Activated T-helper 17 cell treated with anti-CD3 and anti-CD28 coated beads, Interleukin-2, amount 50 U/mL, for 72 hours (primary cell): ENCODE measurements at regions not wholly inside any gene's neighbourhood (a gene's known extent, or its start where the extent isn't known, plus 50 kb on each side); places are given as distances from the start of the nearest gene placed in this dataset.

ENCODE experiments used
- ATAC-seq: fragments of 150-1000 bp; cut with Tn5 transposase; replicated peaks from 2 replicates; pipeline ENCODE4 v1.10.0; 2021; ENCODE audit warnings: mild to moderate bottlenecking, moderate library complexity
- H3K27ac Mint-ChIP-seq: one replicate; pipeline ENCODE4 v1.8.0; 2022; ENCODE audit warnings: mixed read lengths
- H3K27me3 Mint-ChIP-seq: one replicate; pipeline ENCODE4 v1.8.0; 2022; ENCODE audit warnings: mixed read lengths
- H3K36me3 Mint-ChIP-seq: one replicate; pipeline ENCODE4 v1.8.0; 2022; ENCODE audit warnings: low read depth, mild to moderate bottlenecking, mixed read lengths
- H3K4me1 Mint-ChIP-seq: one replicate; pipeline ENCODE4 v1.8.0; 2022; ENCODE audit warnings: mixed read lengths
- H3K4me3 Mint-ChIP-seq: one replicate; pipeline ENCODE4 v1.8.0; 2022; ENCODE audit warnings: mild to moderate bottlenecking, mixed read lengths
- H3K9me3 Mint-ChIP-seq: one replicate; pipeline ENCODE4 v1.8.0; 2022; ENCODE audit warnings: mixed read lengths

GRCh38 chr20:50379991-50380696 is 130.0 kb upstream of the PTPN1 start:
- H3K36me3 Mint-ChIP-seq, result no peaks in the 10 kb centered on the region
- peaks cover 3% of the 10 kb centered on the region for H3K9me3 Mint-ChIP-seq
- H3K27ac Mint-ChIP-seq, result peak overlapping the region; percentile 30
- H3K4me3 Mint-ChIP-seq, result no peak overlapping the region
- no peaks in the 10 kb centered on the region for H3K27me3 Mint-ChIP-seq
- no peak for ATAC-seq
- peaks cover 32% of the 10 kb centered on the region for H3K4me1 Mint-ChIP-seq

GRCh38 chr20:50380697-50381040 is 129.5 kb upstream of the PTPN1 start:
- peaks cover 3% of the 10 kb centered on the region for H3K9me3 Mint-ChIP-seq
- no peaks in the 10 kb centered on the region for H3K27me3 Mint-ChIP-seq
- ATAC-seq, result no peak
- peak overlapping the region; percentile 30 for H3K27ac Mint-ChIP-seq
- H3K36me3 Mint-ChIP-seq, result no peaks in the 10 kb centered on the region
- H3K4me1 Mint-ChIP-seq, result peaks cover 37% of the 10 kb centered on the region
- peak overlapping the region; percentile 78 for H3K4me3 Mint-ChIP-seq

GRCh38 chr20:50381075-50381732 is 129.0 kb upstream of the PTPN1 start:
- peaks cover 41% of the 10 kb centered on the region for H3K4me1 Mint-ChIP-seq
- H3K27ac Mint-ChIP-seq, result peak overlapping the region; percentile 30
- no peak for ATAC-seq
- peaks cover 3% of the 10 kb centered on the region for H3K9me3 Mint-ChIP-seq
- no peaks in the 10 kb centered on the region for H3K36me3 Mint-ChIP-seq
- H3K4me3 Mint-ChIP-seq, result peak overlapping the region; percentile 78
- H3K27me3 Mint-ChIP-seq, result no peaks in the 10 kb centered on the region

DNA sequence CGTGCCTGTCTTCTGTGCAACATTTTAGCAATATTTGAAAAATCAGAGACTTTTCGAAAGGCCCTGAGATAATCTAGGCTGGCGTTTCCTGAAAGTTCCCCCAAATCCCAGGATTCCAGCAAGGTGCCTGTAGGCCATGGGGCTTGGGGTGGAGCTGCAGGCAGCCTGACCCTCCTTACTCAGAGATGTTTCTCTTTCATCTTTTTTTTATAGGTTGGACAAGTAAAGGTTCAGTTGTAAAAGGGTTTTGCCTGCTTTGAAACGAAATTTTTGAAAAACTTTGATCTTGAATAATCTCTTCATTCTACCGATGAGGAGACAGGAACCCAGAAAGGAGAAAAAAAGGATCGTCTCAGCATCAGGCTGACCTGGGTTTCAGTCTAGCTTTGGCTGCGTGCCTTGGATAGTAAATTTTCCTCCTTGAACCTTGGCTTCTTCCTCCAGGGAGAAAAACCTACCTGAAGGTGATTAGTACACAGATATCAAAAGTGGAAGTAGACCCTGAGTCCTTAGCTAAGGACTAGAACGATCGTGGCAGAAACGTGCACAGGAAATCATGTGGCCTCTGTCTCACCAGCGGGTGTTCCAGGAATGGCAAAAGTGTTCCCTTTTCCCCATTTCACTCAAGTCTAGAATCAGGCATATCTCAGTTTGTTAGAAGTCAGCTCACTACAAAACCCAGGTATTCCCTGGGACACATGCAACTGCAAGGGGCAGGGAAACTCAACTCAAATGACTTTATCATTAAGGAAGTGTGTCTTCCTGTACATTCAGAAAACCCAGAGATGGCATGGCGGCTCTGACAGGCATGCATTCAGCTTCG is 128.2 kb upstream of the PTPN1 start:
- H3K4me1 Mint-ChIP-seq, result peaks cover 45% of the 10 kb centered on the region

DNA sequence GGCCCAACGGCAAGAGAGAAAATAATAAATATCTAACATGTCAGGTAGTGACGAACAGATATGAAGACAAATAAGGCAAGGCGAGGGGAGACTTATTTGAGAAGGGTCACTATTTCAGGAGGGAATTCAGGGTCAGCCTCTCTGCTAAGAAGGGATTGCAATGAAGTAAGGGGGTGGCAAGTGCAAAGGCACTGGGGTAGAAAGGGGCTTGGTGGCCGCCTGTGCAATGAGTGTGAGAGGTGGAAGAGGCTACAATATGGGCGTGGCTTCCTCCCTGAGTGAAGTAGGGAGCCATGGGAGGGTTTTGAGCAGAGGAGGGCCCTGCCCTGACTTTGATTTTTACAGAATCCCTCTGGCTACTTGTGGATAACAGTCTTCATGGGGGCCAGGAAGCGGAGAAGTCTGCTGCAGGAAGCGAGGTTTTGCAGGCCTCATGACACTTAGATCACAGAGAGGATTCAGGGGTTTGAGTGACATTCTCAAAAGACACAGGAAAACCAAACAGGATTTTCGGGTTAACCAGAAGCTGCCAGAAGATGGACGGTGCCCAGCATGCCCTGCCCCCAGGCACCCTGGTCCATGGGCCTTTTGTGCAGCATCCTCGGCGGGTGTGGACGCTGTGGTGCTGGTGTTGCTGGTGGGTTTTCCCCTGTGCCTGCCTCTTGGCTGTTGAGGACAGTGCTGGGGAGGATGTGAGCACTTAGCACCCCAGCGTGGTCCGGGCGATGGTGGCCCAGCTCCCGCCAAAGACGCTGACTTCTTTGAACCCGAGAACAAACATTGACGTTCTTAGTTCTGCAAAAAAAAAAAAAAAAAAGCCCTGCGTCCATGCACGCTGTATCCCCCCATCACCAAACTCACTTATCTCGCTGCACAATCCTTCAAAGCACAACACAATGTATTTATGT is 124.2 kb upstream of the PTPN1 start:
- H3K27ac Mint-ChIP-seq, result peak overlapping the region; percentile 1
- H3K9me3 Mint-ChIP-seq, result peaks cover 3% of the 10 kb centered on the region
- ATAC-seq, result peak; percentile 90
- H3K27me3 Mint-ChIP-seq, result no peaks in the 10 kb centered on the region
- no peaks in the 10 kb centered on the region for H3K36me3 Mint-ChIP-seq
- peak overlapping the region; percentile 70 for H3K4me3 Mint-ChIP-seq
- H3K4me1 Mint-ChIP-seq, result peaks cover 40% of the 10 kb centered on the region

More for the DNA sequence above, 128.2 kb upstream of the PTPN1 start:
- H3K9me3 Mint-ChIP-seq, result peaks cover 3% of the 10 kb centered on the region
- H3K27me3 Mint-ChIP-seq, result no peaks in the 10 kb centered on the region
- peak overlapping the region; percentile 30 for H3K27ac Mint-ChIP-seq
- peak; percentile 50 for ATAC-seq
- H3K4me3 Mint-ChIP-seq, result peak overlapping the region; percentile 78
- H3K36me3 Mint-ChIP-seq, result no peaks in the 10 kb centered on the region

GRCh38 chr20:50386641-50386960 is 123.6 kb upstream of the PTPN1 start:
- Mint-ChIP-seq H3K36me3 (no peaks in the 10 kb centered on the region), H3K4me3 (peak overlapping the region; percentile 70), H3K27ac (no peak overlapping the region), H3K4me1 (peaks cover 34% of the 10 kb centered on the region), H3K9me3 (peaks cover 3% of the 10 kb centered on the region), H3K27me3 (no peaks in the 10 kb centered on the region)
- ATAC-seq, result no peak

- no peak for ATAC-seq
- Mint-ChIP-seq H3K27me3 (no peaks in the 10 kb centered on the region), H3K27ac (no peak overlapping the region), H3K4me1 (peaks cover 27% of the 10 kb centered on the region), H3K9me3 (peaks cover 3% of the 10 kb centered on the region), H3K36me3 (no peaks in the 10 kb centered on the region), H3K4me3 (peak overlapping the region; percentile 21)
These were observed 122.8 kb upstream of the PTPN1 start for GRCh38 chr20:50387218-50387995.

DNA sequence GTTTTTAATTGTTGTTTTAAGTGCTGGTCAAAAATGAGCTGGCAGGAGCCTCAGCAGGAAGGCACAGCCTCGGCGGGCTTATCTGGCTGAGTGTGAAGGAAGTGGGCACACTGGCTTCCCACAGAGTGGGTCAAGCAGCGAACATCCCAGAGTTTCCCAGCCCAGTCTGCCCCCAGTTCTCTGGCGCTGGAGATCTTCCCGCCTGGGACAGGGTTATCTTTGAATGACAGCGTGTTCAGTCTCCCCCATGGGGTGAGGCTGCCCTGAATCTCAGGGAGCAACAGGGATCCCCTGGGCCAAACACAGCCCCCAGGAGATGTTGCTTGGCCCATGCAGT is 122.2 kb upstream of the PTPN1 start:
- H3K4me3 Mint-ChIP-seq, result no peak overlapping the region

DNA sequence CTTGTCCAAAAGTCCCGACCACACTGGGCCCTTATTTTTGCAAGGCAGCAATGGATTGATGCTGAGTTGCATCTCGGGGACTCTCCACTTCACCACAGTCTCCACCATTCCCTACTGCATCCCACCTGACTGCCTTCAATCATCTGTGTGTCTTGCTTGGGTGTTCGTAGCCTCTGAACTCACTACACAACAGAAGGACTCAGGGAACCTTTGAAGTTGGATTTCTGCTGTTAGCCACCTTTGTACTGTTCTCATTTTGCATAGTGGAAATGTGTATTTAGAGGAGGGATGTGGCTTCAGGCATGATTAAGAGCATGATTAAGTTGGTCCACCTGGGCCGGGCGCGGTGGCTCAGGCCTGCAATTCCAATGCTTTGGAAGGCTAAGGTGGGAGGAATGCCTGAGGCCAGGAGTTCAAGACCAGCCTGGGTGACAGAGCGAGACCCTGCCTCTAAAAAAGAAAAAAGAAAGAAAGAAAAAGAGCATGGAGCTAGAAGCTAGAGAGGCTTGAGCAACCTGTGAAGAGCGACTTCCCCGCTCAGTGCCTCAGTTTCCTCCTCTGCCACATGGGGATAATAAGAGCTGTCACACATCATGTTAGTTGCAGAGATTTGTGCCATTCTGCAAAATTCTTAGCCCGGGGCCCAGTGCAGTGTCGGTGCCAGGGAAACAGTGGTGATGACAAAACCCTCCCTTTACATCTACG is 121.3 kb upstream of the PTPN1 start:
- Mint-ChIP-seq H3K4me1 (peaks cover 27% of the 10 kb centered on the region), H3K4me3 (no peak overlapping the region), H3K9me3 (peaks cover 3% of the 10 kb centered on the region), H3K36me3 (no peaks in the 10 kb centered on the region), H3K27me3 (no peaks in the 10 kb centered on the region), H3K27ac (peak overlapping the region; percentile 61)
- no peak for ATAC-seq

More for the DNA sequence above, 122.2 kb upstream of the PTPN1 start:
- Mint-ChIP-seq H3K9me3 (peaks cover 3% of the 10 kb centered on the region), H3K36me3 (no peaks in the 10 kb centered on the region), H3K27me3 (no peaks in the 10 kb centered on the region), H3K4me1 (peaks cover 27% of the 10 kb centered on the region), H3K27ac (no peak overlapping the region)
- no peak for ATAC-seq

GRCh38 chr20:50389438-50389807 is 120.8 kb upstream of the PTPN1 start:
- peaks cover 3% of the 10 kb centered on the region for H3K9me3 Mint-ChIP-seq
- no peak for ATAC-seq

DNA sequence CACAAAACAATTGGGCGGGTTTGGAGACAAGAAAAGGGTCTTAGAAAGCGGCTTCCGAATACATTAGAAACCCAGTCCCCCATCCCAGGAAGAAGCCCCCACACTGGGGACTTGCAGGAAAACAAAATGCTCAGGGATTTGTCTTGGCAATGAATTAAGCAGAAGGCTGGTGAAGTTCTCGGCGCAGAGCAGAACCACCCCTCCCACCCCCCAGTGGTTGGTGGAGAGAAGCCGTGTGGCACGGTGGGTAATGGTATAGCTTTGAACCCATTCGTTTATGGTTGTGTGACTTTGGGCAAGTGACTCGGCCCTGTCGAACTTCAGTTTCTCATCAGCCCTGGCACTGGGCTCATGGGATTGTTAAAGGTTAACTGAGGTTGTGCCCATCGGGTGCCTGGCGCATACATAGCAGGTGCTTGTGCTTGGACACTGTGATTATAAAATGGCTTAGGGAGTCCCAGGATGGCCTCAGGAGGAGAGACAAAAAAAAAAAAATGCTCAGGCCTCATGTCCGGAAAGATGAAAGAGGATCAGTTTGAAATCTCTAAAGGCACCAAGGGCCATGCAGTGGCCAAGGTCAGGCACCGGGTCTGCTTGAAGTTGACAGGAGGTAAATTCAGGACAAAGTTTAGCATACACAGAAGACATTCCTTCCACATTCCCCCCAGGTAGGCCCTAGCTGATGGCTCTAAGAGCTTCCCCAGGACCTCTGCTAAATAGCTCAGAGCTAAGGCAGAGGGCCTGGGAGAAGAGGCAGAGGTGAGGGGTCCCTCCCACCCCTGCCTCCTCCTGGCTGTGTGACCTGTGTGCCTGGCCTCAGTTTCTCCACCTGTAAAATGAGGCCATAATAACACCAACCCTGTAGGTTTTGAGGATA is 120.1 kb upstream of the PTPN1 start:
- peaks cover 21% of the 10 kb centered on the region for H3K4me1 Mint-ChIP-seq
- no peaks in the 10 kb centered on the region for H3K9me3 Mint-ChIP-seq
- no peak for ATAC-seq
- no peaks in the 10 kb centered on the region for H3K36me3 Mint-ChIP-seq
- H3K27ac Mint-ChIP-seq, result no peak overlapping the region
- H3K4me3 Mint-ChIP-seq, result no peak overlapping the region
- H3K27me3 Mint-ChIP-seq, result peaks cover 3% of the 10 kb centered on the region

More at GRCh38 chr20:50389438-50389807, 120.8 kb upstream of the PTPN1 start:
- H3K27ac Mint-ChIP-seq, result no peak overlapping the region
- H3K27me3 Mint-ChIP-seq, result no peaks in the 10 kb centered on the region
- H3K4me3 Mint-ChIP-seq, result no peak overlapping the region
- no peaks in the 10 kb centered on the region for H3K36me3 Mint-ChIP-seq
- H3K4me1 Mint-ChIP-seq, result peaks cover 27% of the 10 kb centered on the region

DNA sequence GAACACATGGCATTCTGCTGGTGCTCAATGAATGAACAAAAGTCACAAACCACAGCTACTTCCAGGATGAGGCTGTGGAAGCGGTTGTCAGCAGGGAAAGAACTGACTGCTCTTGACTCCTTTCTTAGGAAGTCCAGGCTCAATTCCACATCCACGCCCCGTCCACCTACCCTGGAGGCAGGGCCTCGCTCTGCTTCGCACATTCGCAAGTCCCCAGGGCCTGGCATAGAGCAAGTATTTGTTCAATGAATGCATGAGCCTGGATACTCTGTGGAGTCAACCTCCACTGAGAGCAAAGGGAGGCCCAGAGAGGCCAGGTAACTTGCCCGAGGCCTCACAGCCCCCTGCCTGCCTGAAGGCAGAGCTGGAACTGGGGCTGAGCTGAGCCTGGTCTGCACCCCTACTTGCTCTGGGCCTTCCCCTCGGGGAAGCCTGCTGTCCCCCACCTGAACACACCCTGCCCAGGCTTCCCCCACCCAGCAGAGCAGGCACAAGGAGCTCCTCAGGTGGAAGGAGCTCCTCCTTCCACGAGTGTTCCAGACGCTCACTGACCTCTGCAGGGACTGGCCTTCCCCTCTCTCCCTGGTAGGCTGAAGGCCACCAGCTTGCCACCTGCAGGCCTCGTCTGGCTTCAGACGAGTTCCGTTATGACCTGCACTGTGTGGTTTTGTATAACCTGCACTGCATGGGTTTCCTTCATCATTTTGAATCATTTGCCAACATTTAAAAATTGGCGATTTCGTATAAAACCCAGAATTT is 119.3 kb upstream of the PTPN1 start:
- peaks cover 3% of the 10 kb centered on the region for H3K27me3 Mint-ChIP-seq
- no peaks in the 10 kb centered on the region for H3K36me3 Mint-ChIP-seq
- H3K4me1 Mint-ChIP-seq, result peaks cover 13% of the 10 kb centered on the region
- no peak overlapping the region for H3K4me3 Mint-ChIP-seq
- H3K27ac Mint-ChIP-seq, result no peak overlapping the region
- no peaks in the 10 kb centered on the region for H3K9me3 Mint-ChIP-seq
- no peak for ATAC-seq
